Stimulated activated CD8-positive, alpha-beta memory T cell treated with anti-CD3 and anti-CD28 coated beads, Interleukin-4, amount 100 ng/mL, for 24 hours (primary cell): ENCODE measurements at regions not wholly inside any gene's neighbourhood (a gene's known extent, or its start where the extent isn't known, plus 50 kb on each side); places are given as distances from the start of the nearest gene placed in this dataset.
"Not testable (repeated sequence)": the region's sequence is repeated elsewhere in the genome, so short reads cannot be mapped to it uniquely, and the experiment has no call there.

Source experiments
- DNase-seq: peaks from one replicate; pipeline ENCODE4 v3.0.0-alpha.2; 2020; ENCODE audit warnings: low read depth

DNA sequence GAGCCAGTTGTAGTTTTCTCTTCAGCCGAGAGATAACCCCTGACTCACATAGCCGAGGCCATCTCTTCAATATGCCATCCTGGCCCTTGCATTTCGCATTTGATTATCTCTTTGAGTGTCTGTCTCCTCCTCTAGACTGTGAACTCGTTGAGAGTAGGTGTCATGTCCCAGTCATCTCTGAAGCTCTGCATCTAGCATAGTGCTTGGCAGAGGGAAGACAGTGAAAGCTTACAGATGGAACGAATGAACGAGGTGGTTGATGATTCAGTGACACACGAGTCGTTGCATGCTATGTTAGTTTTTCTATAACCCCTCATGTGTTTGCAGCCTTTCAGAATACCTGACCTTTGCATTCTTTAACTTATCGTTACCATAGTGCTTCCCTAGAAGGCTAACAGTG, 59.9 kb upstream of the CYRIA start:
- no peak for DNase-seq

DNA sequence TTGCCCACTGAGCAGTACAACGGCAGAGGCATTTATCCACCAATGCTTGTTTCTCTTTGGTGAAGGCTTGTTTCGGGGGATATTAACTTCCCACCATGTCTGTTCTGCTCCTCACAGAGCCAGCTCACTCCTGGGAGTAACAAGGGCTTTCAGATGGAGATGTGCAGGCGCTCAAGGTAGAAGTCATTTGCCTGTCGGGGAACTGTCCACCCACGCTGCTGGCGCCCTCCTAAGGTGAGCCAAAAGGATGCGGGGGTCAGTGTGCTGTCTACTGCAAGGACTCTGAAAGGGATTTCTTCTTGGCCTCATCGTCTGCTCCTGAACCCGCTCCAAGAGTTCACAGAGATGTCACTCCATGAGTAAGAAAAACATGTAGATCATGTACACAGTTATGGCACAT, 57.0 kb upstream of the CYRIA start:
- DNase-seq, result no peak

DNA sequence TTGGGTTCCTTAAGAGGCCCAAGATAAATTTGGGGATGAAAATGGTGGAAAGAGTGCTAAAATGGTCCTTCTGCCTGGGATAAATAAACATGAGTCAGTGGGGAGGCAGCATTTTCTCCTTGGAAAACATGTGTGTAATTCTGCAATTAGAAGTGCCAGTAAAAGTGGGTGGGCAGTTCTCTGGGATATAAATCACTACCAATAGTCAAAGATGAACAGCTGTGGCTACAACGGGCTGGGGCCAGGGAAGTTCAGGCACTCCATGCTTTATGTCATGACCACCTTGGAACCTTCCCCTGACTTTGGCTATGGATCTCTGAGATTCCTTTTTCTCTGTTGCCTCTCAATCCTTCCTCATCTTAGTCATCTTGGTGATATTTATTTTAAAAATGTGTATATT, 56.5 kb upstream of the CYRIA start:
- no peak for DNase-seq

DNA sequence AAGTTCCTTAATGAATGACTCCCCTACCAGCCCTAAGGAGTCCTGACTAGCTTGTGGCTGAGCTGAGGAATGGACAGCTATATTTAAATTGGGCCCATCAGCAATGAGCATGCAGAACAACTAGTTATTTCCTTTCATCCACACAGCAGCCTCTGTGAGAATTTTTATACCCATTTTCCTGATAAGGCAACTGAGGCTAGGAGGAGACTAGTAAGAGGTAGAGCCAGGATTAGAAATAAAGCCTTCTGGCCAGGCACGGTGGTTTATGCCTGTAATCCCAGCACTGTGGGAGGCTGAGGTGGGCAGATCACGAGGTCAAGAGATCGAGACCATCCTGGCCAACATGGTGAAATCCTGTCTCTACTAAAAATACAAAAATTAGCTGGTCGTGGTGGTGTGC, 55.9 kb upstream of the CYRIA start:
- DNase-seq, result not testable (repeated sequence)

DNA sequence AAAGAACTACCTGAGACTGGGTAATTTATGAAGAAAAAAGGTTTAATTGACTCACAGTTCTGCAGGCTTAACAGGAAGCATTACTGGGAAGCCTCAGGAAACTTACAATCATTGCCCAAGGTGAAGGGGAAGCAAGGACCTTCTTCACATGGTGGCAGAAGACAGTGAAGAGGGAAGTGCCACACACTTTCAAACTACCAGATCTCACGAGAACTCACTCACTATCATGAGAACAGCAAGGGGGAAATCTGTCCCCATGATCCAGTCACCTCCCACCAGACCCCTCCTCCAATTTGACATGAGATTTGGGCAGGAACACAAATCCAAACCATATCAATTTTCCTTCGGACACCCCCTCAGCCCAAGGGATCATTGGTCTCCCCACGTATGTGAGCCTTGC, 55.1 kb upstream of the CYRIA start:
- DNase-seq, result not testable (repeated sequence)

DNA sequence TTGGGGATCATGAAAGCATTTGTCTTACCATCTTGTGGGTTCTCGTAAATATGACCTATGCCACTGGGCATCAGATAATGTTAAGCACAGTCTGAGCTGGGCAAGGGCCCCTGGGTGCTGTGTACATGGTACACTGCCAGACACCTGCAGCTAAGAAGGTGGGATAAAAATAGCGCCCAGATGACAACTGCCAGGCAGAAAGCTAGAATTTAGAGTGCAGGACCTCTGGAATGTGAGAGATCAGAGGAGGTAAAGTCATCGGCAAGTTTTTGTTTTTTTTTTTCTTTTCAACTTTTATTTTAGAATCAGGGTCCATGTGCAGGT, 53.8 kb upstream of the CYRIA start:
- no peak for DNase-seq

DNA sequence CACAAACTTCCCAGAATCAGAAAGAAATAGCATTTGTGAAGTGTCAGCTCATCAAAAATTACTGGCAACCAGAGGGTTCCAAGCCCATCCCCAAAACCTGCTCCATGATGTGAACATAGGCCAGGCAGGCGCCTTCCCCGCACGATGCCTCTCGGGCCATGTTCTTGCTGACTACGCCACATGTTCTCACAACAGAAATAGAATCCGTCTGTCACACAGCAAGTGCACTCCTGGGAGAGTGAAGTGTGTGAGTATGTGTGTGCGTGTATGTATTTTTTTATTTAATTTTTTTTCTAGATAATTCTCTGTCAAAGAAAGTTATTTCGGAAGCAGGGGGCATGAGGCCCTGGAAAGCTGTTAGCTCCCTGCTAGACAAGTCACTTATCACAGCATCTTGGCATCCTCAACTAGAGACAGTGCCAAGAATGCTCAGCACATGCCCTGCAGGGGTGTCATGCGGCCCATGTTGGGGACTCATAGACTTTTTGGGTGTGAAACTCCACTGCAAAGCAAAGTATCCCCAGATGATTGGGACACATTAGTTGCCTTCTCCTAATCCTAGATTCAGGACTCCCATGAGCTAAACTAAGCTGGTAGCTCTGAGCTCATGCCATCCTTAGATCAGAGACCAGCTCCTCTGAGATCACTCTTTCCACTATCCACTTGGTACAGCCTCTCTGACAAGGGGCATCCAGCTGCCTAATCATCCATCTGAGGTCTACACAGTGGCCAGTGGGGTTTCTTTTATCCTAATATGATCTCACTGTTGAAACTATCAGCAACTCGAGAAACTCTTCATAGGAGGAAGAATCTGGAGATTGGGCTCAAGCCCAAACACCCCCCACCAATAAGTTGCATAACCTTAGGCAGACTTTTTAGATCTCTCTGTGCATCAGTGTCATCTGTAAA, 53.2 kb upstream of the CYRIA start:
- no peak for DNase-seq

DNA sequence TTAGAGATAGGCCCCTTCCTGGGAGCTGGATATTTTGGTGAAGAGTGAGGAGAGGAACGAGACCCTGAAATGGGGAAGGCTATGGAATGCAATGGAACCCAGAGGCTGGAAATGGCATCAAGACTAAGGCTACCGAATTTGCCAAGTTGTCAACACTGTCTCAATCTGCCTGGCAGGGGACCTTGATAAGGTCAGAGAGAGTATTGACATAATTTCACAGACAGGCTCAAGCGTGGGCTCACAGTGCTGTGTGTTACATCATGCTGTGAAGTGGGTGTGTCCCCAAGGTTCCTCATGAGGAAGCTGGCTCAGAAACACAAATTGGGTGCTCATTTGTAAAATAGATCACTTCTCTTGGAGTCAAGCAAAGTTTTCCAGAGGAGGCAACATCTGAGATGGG, 51.8 kb upstream of the CYRIA start:
- no peak for DNase-seq

DNA sequence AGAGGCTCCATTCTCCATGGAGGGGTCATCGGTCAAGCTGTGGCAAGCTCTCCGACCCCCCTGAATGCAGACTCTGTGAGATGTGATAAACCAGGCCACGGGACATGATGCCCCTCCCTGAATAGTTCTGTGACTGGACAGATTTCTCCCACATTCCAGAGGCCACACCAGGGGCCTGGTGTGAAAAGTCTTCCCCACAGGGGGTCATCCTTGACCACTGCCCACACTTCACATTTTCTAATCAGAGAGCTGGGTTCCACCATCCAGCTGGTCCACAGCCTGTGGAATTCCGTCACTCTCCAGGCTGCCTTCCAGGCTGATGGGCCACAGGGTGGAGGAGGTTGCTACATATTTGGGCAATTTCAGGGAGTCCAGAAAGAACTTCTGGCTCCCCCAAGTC, 51.3 kb upstream of the CYRIA start:
- no peak for DNase-seq

DNA sequence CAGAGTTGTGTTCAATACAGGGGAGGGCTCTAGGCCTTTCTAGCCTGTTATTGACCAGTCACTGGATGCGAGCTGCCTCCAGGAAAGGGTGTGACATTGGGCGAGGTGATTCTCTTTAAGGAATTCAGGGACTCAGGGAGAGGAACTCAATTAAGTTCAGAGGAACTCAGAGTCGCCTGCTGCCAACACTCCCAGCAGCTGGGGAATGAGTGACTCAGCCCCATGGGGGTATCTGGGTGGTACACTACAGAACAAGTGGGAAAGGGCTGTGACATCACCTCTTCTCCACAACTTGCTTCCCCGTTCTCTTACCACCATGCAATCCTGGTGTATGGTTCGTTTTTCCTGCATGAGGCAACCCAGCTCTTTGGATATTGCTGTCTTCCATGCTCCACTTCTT, 50.4 kb upstream of the CYRIA start:
- no peak for DNase-seq
